ENCODE measurements at regions not wholly inside any gene's neighbourhood (a gene's known extent, or its start where the extent isn't known, plus 50 kb on each side); places are given as distances from the start of the nearest gene placed in this dataset.

GRCh38 chr10:114762811-114763210 lies 58.8 kb upstream of the FHIP2A start:
- POLR2A ChIA-PET = interaction anchor here (0.8 kb wide), 1 partner anchor 9 kb away, joined by 3 read pairs; no protein-coding TSS in a partner anchor

GRCh38 chr10:114764656-114765055 lies 56.9 kb upstream of the FHIP2A start:
- H3K9me2 ChIP-seq (ENCODE audit: insufficient read depth) = no peaks in the 10 kb centered on the region
- DNase-seq (ENCODE audit: low read depth, low spot score) = no peak
- ATAC-seq = no peak
- H3K4me1 ChIP-seq (ENCODE audit: control insufficient read depth in 1 of 2, insufficient read depth in 2 of 2, low read length in 2 of 2) = peaks cover 8 to 21% of the 10 kb centered on the region in 2 experiments
- no peak overlapping the region for H3K4me3 ChIP-seq (replicated peaks in 1 of 2; ENCODE audit: low read depth in 1 of 2, low read length in 2 of 2)
- no peaks in the 10 kb centered on the region for H4K20me1 ChIP-seq (ENCODE audit: insufficient read depth)
- POLR2A ChIA-PET = no interaction called here
- no peaks in the 10 kb centered on the region for H3K27me3 ChIP-seq (ENCODE audit: insufficient read depth, low read length)
- RAD21 ChIA-PET (ENCODE audit: low non-redundant PET in 1 of 2, low total read pairs in 2 of 2, uncharacterized antibody in 2 of 2, unreplicated experiment in 2 of 2) = no interaction called here
- TF ChIP-seq ZFX (IDR thresholded peaks at IDR 0.05) (no peak), EZH2phosphoT487 (IDR thresholded peaks at IDR 0.05; ENCODE audit: borderline replicate concordance) (no peak), ZNF274 (IDR thresholded peaks at IDR 0.05; ENCODE audit: low read depth, low read length) (no peak), RAD21 (IDR thresholded peaks at IDR 0.05; ENCODE audit: low read depth) (no peak), EGR1 (IDR thresholded peaks at IDR 0.05; ENCODE audit: low read depth) (no peak), YY1 (IDR thresholded peaks at IDR 0.05; ENCODE audit: extremely low read depth, insufficient replicate concordance, low read depth, low read length) (no peak), SRF (IDR thresholded peaks at IDR 0.05; ENCODE audit: low read depth) (no peak)
- no peaks in the 10 kb centered on the region for H3K9me3 ChIP-seq (ENCODE audit: control insufficient read depth in 1 of 2, insufficient read depth in 1 of 2, low read depth in 1 of 2, low read length in 2 of 2)
- no peak overlapping the region for H2AFZ ChIP-seq (ENCODE audit: low read depth, low read length, poor library complexity, severe bottlenecking)
- H3K4me2 ChIP-seq (ENCODE audit: low read length) = no peak overlapping the region
- BruUV-seq (replicated peaks) = no TSS peak
- CTCF ChIA-PET = no interaction called here
- no peaks in the 10 kb centered on the region for H3K36me3 ChIP-seq (ENCODE audit: control insufficient read depth in 1 of 2, insufficient read depth in 2 of 2, low read length in 2 of 2)
- H3K9ac ChIP-seq (ENCODE audit: low read length) = no peak overlapping the region
- intact Hi-C loops (cut with micrococcal nuclease) = loop anchor here (5.0 kb wide), 1 partner anchor 47 kb away; no protein-coding TSS in a partner anchor
- no peak overlapping the region for H3K27ac ChIP-seq (ENCODE audit: low read depth, low read length)
- no peaks in the 10 kb centered on the region for H3K79me2 ChIP-seq (ENCODE audit: insufficient read depth, low read length)

More at GRCh38 chr10:114762811-114763210, 58.8 kb upstream of the FHIP2A start:
- RAD21 ChIA-PET (ENCODE audit: low non-redundant PET in 1 of 2, low total read pairs in 2 of 2, uncharacterized antibody in 2 of 2, unreplicated experiment in 2 of 2) = no interaction called here
- Histone ChIP-seq H3K4me1 (ENCODE audit: control insufficient read depth in 1 of 2, insufficient read depth in 2 of 2, low read length in 2 of 2) (peaks cover 8 to 20% of the 10 kb centered on the region in 2 experiments), H3K9me3 (ENCODE audit: control insufficient read depth in 1 of 2, insufficient read depth in 1 of 2, low read depth in 1 of 2, low read length in 2 of 2) (no peaks in the 10 kb centered on the region), H4K20me1 (ENCODE audit: insufficient read depth) (no peaks in the 10 kb centered on the region), H3K4me2 (ENCODE audit: low read length) (no peak overlapping the region), H3K79me2 (ENCODE audit: insufficient read depth, low read length) (no peaks in the 10 kb centered on the region), H3K4me3 (replicated peaks in 1 of 2; ENCODE audit: low read depth in 1 of 2, low read length in 2 of 2) (no peak overlapping the region), H3K27me3 (ENCODE audit: insufficient read depth, low read length) (no peaks in the 10 kb centered on the region), H3K9me2 (ENCODE audit: insufficient read depth) (no peaks in the 10 kb centered on the region), H3K9ac (ENCODE audit: low read length) (no peak overlapping the region), H3K36me3 (ENCODE audit: control insufficient read depth in 1 of 2, insufficient read depth in 2 of 2, low read length in 2 of 2) (no peaks in the 10 kb centered on the region), H2AFZ (ENCODE audit: low read depth, low read length, poor library complexity, severe bottlenecking) (no peak overlapping the region), H3K27ac (ENCODE audit: low read depth, low read length) (no peak overlapping the region)
- BruUV-seq (replicated peaks) = no TSS peak
- no peak for ATAC-seq
- intact Hi-C loops (cut with micrococcal nuclease) = no loop called here
- no peak for TF ChIP-seq EZH2 (IDR thresholded peaks at IDR 0.05)
- no peak for TF ChIP-seq CEBPB (IDR thresholded peaks at IDR 0.05; ENCODE audit: low read depth)
- no peak for TF ChIP-seq FOSL1 (IDR thresholded peaks at IDR 0.05; ENCODE audit: low read depth)
- no peak for TF ChIP-seq SP1 (IDR thresholded peaks at IDR 0.05; ENCODE audit: low read depth)
- TF ChIP-seq MAX (IDR thresholded peaks at IDR 0.05) = no peak
- no peak for TF ChIP-seq SRF (IDR thresholded peaks at IDR 0.05; ENCODE audit: low read depth)
- no peak for TF ChIP-seq SIN3A (IDR thresholded peaks at IDR 0.05; ENCODE audit: low read depth)
- no peak for TF ChIP-seq CBX3 (IDR thresholded peaks at IDR 0.05; ENCODE audit: low read depth)
- TF ChIP-seq ZNF274 (IDR thresholded peaks at IDR 0.05; ENCODE audit: low read depth, low read length) = no peak
- TF ChIP-seq EGR1 (IDR thresholded peaks at IDR 0.05; ENCODE audit: low read depth) = no peak
- no peak for TF ChIP-seq RAD21 (IDR thresholded peaks at IDR 0.05; ENCODE audit: low read depth)
- TF ChIP-seq JUND (IDR thresholded peaks at IDR 0.05) = no peak
- no peak for TF ChIP-seq ATF3 (IDR thresholded peaks at IDR 0.05)
- no peak for TF ChIP-seq YY1 (IDR thresholded peaks at IDR 0.05; ENCODE audit: extremely low read depth, insufficient replicate concordance, low read depth, low read length)
- TF ChIP-seq ELF1 (IDR thresholded peaks at IDR 0.05; ENCODE audit: borderline replicate concordance, low read depth) = no peak
- CTCF ChIA-PET = no interaction called here
- DNase-seq (ENCODE audit: low read depth, low spot score) = no peak
